Mucosa of gallbladder (tissue), 1 donor: ENCODE measurements at regions not wholly inside any gene's neighbourhood (a gene's known extent, or its start where the extent isn't known, plus 50 kb on each side); places are given as distances from the start of the nearest gene placed in this dataset.

Source experiments
- DNase-seq: peaks from one replicate; pipeline ENCODE4 v3.0.0-alpha.2; 2020; ENCODE audit warnings: low spot score
- donor health status: DM: no; HTN: no; CAD: no.

- no peak for DNase-seq
Measured at GRCh38 chr2:136468799-136469369, 296.5 kb upstream of the THSD7B start.

DNA sequence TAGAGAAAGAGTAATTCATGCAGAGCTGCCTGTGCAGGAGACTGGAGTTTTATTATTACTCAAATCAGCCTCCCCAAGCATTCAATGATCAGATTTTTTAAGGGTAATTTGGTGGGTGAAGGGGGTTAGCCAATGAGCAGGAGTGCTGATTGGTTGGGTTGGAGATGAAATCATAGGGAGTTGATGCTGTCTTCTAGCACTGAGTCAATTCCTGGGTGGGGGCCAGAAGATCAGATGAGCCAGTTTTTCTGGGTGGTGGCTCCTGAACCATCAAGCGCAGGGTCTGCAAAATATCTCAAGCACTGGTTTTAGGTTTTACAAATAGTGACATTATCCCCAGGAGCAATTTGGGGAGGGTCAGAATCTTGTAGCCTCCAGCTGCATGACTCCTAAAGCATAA is 312.8 kb upstream of the THSD7B start:
- DNase-seq, result no peak

DNA sequence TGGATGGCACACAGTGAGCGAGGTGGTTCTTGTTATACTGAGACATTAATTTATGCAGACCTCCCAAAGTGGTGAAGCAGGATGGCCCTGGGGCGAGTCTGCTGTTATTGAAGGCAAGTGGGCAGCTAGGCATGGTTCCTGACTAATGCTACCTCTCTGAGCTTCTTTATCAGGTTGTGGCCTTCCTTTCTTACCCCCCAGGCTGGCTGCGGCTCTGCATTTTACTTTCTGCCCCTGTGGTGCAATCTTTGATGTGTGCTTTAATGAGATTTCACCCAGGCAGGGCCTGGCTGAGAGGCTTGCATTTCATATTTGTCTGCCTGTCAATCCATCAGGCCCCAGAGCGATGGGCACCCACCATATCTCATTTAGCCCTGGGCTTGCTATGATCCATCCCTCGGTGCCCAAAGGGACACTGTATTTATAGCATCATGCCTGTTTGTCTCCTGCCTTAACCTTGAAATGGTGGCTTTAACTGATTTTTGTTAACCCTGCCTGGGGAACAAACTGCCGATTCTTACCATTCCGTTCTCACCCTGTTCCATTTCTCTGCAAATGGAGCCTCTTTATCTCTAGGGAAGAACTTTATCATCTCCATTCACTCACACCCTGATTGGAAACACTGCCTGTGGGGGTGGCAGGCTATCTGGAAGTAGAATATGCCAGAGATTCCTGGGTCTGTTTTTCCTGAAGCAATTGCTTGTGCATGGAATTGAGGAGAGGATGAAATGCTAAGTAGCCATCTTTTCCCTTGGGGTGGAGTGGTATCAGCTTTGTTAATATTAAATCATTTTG is 316.2 kb upstream of the THSD7B start:
- no peak for DNase-seq

GRCh38 chr2:136448432-136448831 is 316.9 kb upstream of the THSD7B start:
- DNase-seq, result no peak

DNA sequence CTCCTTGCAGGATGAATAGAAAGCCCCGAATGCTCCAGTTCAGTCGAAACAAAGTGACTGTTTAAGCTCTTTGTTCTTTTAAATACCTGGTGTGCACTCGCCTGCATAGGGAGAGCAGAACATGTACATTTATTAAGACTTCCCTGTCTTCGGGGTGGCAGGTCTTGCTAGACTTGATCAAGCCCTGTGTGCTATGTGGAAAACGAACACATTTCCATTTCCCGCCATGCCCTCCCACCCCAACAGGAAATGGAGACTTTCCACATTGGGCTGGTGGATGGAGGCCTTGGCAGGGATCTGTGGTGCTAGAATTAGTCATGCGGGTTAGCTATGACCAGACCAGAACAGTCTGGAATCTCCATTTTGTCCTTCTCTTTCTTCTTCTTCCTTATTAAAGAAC is 321.0 kb upstream of the THSD7B start:
- DNase-seq, result no peak

DNA sequence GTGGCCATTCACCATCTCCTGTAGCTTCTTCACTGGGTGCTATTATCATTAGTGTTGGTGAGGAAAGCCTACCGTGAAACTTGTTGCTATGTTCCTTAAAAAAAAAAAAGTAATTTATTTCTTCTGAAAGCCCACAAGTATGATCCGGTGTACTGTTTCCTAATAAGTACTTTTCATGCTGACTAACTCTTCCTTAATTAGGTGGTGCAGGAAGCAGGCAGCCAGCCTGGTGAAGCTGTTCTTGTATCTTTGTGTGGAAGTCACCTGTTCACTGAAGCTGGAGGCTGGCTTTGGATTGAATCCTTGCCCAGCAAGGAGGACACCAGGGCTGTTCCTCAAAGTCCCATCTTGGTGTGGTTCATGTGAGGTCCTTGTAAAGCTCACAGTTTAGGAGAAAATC is 321.7 kb upstream of the THSD7B start:
- no peak for DNase-seq

GRCh38 chr2:136441979-136442714 is 323.2 kb upstream of the THSD7B start:
- no peak for DNase-seq

GRCh38 chr2:136439064-136439676 is 321.2 kb upstream of the CXCR4 start:
- DNase-seq, result no peak

GRCh38 chr2:136437461-136437860 is 319.5 kb upstream of the CXCR4 start:
- no peak for DNase-seq

DNA sequence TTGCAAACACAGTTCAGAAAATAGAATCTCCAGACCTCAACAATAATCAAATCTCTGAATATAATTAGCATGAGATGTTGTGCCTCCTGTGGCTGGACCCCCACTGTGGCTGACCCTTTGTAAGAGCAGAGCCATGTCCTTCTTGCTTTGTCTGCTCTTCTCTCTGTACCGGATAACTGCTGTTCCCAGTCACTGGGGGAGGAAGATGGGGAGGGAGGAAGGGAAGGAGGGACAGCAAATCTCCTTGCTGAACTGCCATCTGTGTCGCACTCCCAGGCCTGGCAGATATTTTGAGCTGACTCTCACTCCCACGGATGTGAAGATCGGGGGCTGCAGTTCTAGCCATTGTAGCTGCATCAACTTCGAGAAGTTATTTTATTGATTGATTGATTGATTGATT is 319.0 kb upstream of the CXCR4 start:
- no peak for DNase-seq

GRCh38 chr2:136434251-136434715 is 316.3 kb upstream of the CXCR4 start:
- no peak for DNase-seq

DNA sequence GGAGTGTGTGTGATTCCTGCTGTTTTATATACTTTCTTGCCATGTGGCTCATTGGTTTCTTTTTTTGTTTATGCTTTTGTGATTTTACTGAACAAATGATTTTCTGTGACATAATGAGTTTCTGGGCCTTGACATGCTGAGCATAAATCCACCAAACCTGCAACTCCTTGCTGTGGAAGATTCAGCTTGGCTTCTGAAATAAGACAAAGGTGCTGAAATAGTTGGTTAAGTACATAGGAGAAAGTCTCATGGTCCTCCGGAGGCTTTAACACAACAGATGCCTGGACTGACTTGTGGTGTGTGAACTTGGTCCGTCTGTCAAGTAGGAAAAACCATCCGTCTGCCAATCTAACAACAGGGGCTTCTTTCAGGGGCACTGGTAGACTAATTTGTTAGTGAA is 315.3 kb upstream of the CXCR4 start:
- no peak for DNase-seq

GRCh38 chr2:136424112-136424511 is 306.2 kb upstream of the CXCR4 start:
- DNase-seq, result no peak

- DNase-seq, result peak; percentile 65
Measured at GRCh38 chr2:136423516-136423996, 305.6 kb upstream of the CXCR4 start.

- DNase-seq, result no peak
Measured at GRCh38 chr2:136422512-136422911, 304.6 kb upstream of the CXCR4 start.

GRCh38 chr2:136420346-136420745 is 302.4 kb upstream of the CXCR4 start:
- DNase-seq, result no peak

DNA sequence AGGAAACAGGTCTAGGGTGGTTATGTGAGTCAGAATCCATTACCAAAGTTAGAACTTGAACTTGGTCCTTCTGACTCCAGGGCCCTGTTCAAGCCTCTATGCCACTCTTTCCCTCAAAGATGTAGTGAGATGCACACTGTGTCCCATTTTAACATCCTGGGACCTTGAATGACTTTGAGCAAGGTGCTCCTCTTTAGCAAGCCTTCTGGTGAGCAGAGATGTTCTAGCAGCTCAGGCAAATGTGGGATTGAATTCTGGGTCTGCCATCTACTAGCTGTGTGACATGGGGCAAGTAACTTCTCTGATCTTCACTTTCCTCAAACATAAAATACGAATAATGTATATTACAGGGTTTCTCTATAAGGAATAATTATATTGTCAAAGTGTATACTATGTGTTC is 294.0 kb upstream of the CXCR4 start:
- DNase-seq, result no peak

DNA sequence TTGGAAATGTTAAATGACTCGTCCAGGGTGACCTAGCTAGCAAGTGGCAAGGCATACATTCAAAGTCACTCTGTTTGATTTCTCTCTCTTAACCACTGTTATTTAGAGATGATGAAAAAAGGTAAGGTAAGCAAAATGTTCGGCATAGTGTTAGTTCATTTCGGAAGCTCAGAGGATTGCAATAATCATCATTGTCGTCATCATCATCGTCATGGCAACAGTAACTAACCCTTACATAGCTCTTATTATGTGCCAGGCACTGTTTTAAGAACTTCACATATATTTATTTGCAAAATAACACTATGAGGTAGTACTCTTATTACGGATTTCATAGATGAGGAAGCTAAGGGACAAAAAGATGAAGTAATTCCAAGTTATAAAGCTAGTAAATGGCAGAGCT is 292.7 kb upstream of the CXCR4 start:
- no peak for DNase-seq

DNA sequence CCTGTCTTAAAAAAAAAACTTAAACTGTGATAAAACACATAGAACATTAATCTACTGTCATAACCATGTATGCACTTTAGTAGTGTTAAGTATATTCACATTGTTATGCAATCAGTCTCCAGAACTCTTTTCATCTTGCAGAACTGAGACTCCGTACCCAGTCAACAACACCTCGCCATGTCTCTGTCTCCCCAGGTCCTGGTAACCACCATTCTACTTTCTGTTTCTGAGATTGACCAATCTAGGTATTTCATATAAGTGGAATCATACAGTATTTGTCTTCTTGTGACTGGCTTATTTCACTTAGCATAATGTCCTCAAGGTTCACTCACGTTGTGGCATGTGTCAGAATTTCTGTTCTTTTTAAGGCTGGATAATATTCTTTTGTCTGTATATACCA is 290.8 kb upstream of the CXCR4 start:
- DNase-seq, result no peak

GRCh38 chr2:136407952-136408318 is 290.0 kb upstream of the CXCR4 start:
- DNase-seq, result no peak

GRCh38 chr2:136407117-136407951 is 289.4 kb upstream of the CXCR4 start:
- DNase-seq, result no peak
